NCI-H69 (cell line): ENCODE measurements at regions not wholly inside any gene's neighbourhood (a gene's known extent, or its start where the extent isn't known, plus 50 kb on each side); places are given as distances from the start of the nearest gene placed in this dataset.
"Not testable (repeated sequence)": the region's sequence is repeated elsewhere in the genome, so short reads cannot be mapped to it uniquely, and the experiment has no call there.

Experiments used
- DNase-seq: peaks from one replicate; lab custom pipeline; 2025; lab: John Stamatoyannopoulos, UW

GRCh38 chr5:90056911-90057705 is 352.4 kb downstream of the CETN3 start:
- no peak for DNase-seq

GRCh38 chr5:90055831-90056328 is 353.7 kb downstream of the CETN3 start:
- DNase-seq: no peak

GRCh38 chr5:90054612-90055011 is 354.9 kb downstream of the CETN3 start:
- DNase-seq: no peak

- no peak for DNase-seq
Measured at GRCh38 chr5:90051756-90052155, 357.8 kb downstream of the CETN3 start.

- DNase-seq: no peak
Measured at GRCh38 chr5:90050103-90050502, 359.5 kb downstream of the CETN3 start.

- no peak for DNase-seq
Measured at GRCh38 chr5:90047113-90047512, 362.4 kb downstream of the CETN3 start.

- DNase-seq: not testable (repeated sequence)
Measured at GRCh38 chr5:90040082-90040481, 369.5 kb downstream of the CETN3 start.

GRCh38 chr5:90037646-90038045 is 371.9 kb downstream of the CETN3 start:
- DNase-seq: no peak

GRCh38 chr5:90022711-90023053 is 386.9 kb downstream of the CETN3 start:
- DNase-seq: no peak

- DNase-seq: peak; percentile 12
Measured at GRCh38 chr5:90022002-90022710, 387.4 kb downstream of the CETN3 start.

GRCh38 chr5:90020575-90021538 is 388.7 kb downstream of the CETN3 start:
- DNase-seq: peak; percentile 14

GRCh38 chr5:90017239-90017638 is 392.3 kb downstream of the CETN3 start:
- DNase-seq: peak; percentile 58

GRCh38 chr5:90015584-90016018 is 394.0 kb downstream of the CETN3 start:
- DNase-seq: no peak

- DNase-seq: no peak
Measured at GRCh38 chr5:90014420-90014819, 395.1 kb downstream of the CETN3 start.

GRCh38 chr5:90000351-90000750 is 409.2 kb downstream of the CETN3 start:
- peak; percentile 29 for DNase-seq

- no peak for DNase-seq
Measured at GRCh38 chr5:89998519-89999305, 410.8 kb downstream of the CETN3 start.

- DNase-seq: no peak
Measured at GRCh38 chr5:89996890-89997289, 412.7 kb downstream of the CETN3 start.

- DNase-seq: no peak
Measured at GRCh38 chr5:89996335-89996734, 413.2 kb downstream of the CETN3 start.

- DNase-seq: no peak
Measured at GRCh38 chr5:89994266-89994665, 415.3 kb downstream of the CETN3 start.

GRCh38 chr5:89992201-89992600 is 417.4 kb downstream of the CETN3 start:
- DNase-seq: no peak

- no peak for DNase-seq
Measured at GRCh38 chr5:89991592-89991991, 418.0 kb downstream of the CETN3 start.
